ENCODE measurements at regions not wholly inside any gene's neighbourhood (a gene's known extent, or its start where the extent isn't known, plus 50 kb on each side); places are given as distances from the start of the nearest gene placed in this dataset.

- TF ChIP-seq CTCF (IDR thresholded peaks at IDR 0.05) (no peak), POLR2AphosphoS5 (IDR thresholded peaks at IDR 0.05; ENCODE audit: insufficient read depth in 1 of 2, low read depth in 1 of 2) (no peak), POLR2A (IDR thresholded peaks at IDR 0.05) (no peak)
Measured at GRCh38 chr6:160863782-160864181, 127.8 kb upstream of the MAP3K4 start.
